K562 (cell line): ENCODE measurements at regions not wholly inside any gene's neighbourhood (a gene's known extent, or its start where the extent isn't known, plus 50 kb on each side); places are given as distances from the start of the nearest gene placed in this dataset.

Experiments used
- ATAC-seq: fragments of 200-7000 bp; cut with Tn5 transposase; 3 replicates; pipeline ENCODE4 v1.9.1; 2020; ENCODE audit warnings: moderate library complexity
- BruUV-seq: library from RNA; stranded (reverse); fragments of 400-500 nt; replicated peaks from 2 replicates; lab custom pipeline; 2021; lab: Mats Ljungman, UMichigan
- CTCF ChIA-PET: fragments of 300-600 bp; formaldehyde crosslinking; extraction: SDS; loops from one replicate; lab custom pipeline; 2021; ENCODE audit warnings: low intra/inter-chr PET ratio; lab: Yijun Ruan, JAX
- POLR2A ChIA-PET: fragments of 300-600, 350-650 bp; sonication (Branson Sonifier 250); formaldehyde crosslinking; extraction: SDS; loops from one replicate; lab custom pipeline; 2021; ENCODE audit warnings: antibody characterized with exemption, inconsistent platforms; lab: Yijun Ruan, JAX
- DNase-seq, 4 experiments: peaks; one replicate each; pipeline versions ENCODE4 v3.0.0 to v3.0.0-alpha.2; 2011 to 2018; ENCODE audit warnings: low spot score in 3 of 4, mixed read lengths in 3 of 4; ENCODE audit errors: extremely low read depth in 1 of 4
- FAIRE-seq: peaks from 2 replicates; lab custom pipeline; 2011; peaks lifted over from hg19 to GRCh38; lab: Jason Lieb, UNC
- H2AFZ ChIP-seq: 2 replicates; pipeline ENCODE4 v1.6.0; 2011; ENCODE audit warnings: low read depth, low read length, control low read depth, inconsistent platforms
- H3K27ac ChIP-seq: fragments of 200-600 bp; 3 replicates; pipeline ENCODE4 v1.8.0; 2011; ENCODE audit warnings: low read depth, mild to moderate bottlenecking, control low read depth, inconsistent platforms, low read length, moderate library complexity, mixed read lengths; ENCODE audit errors: extremely low read depth
- H3K27me3 ChIP-seq, 2 experiments: fragments of 300-600 bp in 1 of 2; 2 replicates in 1 of 2; 3 replicates in 1 of 2; pipeline versions ENCODE4 v1.6.0 to v1.8.0; 2011; ENCODE audit warnings: inconsistent platforms in 2 of 2, low read length in 2 of 2, mild to moderate bottlenecking in 1 of 2, mixed read lengths in 1 of 2, moderate library complexity in 1 of 2; ENCODE audit not compliant: control insufficient read depth in 2 of 2, insufficient read depth in 2 of 2
- H3K36me3 ChIP-seq: fragments of 300-600 bp; 3 replicates; pipeline ENCODE4 v1.8.0; 2011; ENCODE audit warnings: mild to moderate bottlenecking, low read length, inconsistent platforms; ENCODE audit not compliant: control insufficient read depth, insufficient read depth
- H3K4me1 ChIP-seq, 2 experiments: fragments of 200-600 bp in 1 of 2; replicated peaks in 1 of 2; 2 replicates in 1 of 2; 3 replicates in 1 of 2; pipeline versions ENCODE4 v1.5.1 to v1.8.0; 2011; ENCODE audit warnings: inconsistent platforms in 2 of 2, low read length in 2 of 2, mild to moderate bottlenecking in 1 of 2, mixed read lengths in 1 of 2, moderate library complexity in 1 of 2; ENCODE audit not compliant: control insufficient read depth in 2 of 2, insufficient read depth in 2 of 2
- H3K4me2 ChIP-seq: 2 replicates; pipeline ENCODE4 v1.6.1; 2011; ENCODE audit warnings: low read length, control low read depth, inconsistent platforms, mixed read lengths; ENCODE audit not compliant: insufficient read depth
- H3K4me3 ChIP-seq: fragments of 200-600 bp; sonication (generic), shearing (Covaris generic); 2 replicates; pipeline ENCODE4 v1.5.1; 2016; ENCODE audit warnings: control low read depth, inconsistent platforms
- H3K79me2 ChIP-seq: fragments of 200-600 bp; 3 replicates; pipeline ENCODE4 v1.8.0; 2011; ENCODE audit warnings: low read length, inconsistent platforms; ENCODE audit not compliant: control insufficient read depth, insufficient read depth
- H3K9ac ChIP-seq, 2 experiments: 2 replicates each; pipeline versions ENCODE4 v1.6.0 to v1.6.1; 2011; ENCODE audit warnings: low read depth in 2 of 2, low read length in 2 of 2, control low read depth in 1 of 2, inconsistent platforms in 1 of 2, mild to moderate bottlenecking in 1 of 2, mixed read lengths in 1 of 2; ENCODE audit not compliant: insufficient read depth in 1 of 2
- H3K9me1 ChIP-seq: one replicate; pipeline ENCODE4 v1.6.0; 2011; ENCODE audit warnings: inconsistent platforms, mild to moderate bottlenecking, low read length, moderate library complexity; ENCODE audit not compliant: control insufficient read depth, insufficient read depth
- H3K9me3 ChIP-seq: replicated peaks from 2 replicates; pipeline ENCODE4 v1.5.1; 2011; ENCODE audit warnings: low read depth, low read length, inconsistent platforms; ENCODE audit not compliant: control insufficient read depth, insufficient read depth
- H4K20me1 ChIP-seq: replicated peaks from 2 replicates; pipeline ENCODE4 v1.6.1; 2011; ENCODE audit warnings: low read length, inconsistent platforms, mixed read lengths; ENCODE audit not compliant: control insufficient read depth, insufficient read depth
- CUX1 ChIP-seq: fragments of 200-800 bp; sonication (Bioruptor generic); IDR thresholded peaks from 2 replicates; pipeline ENCODE4 v1.6.1; 2016; ENCODE audit warnings: missing genetic modification characterization, missing compliant biosample characterization
- GATA2 ChIP-seq: sonication (generic); formaldehyde crosslinking; IDR thresholded peaks from 2 replicates; pipeline ENCODE4 v1.4.0; 2020; ENCODE audit warnings: mild to moderate bottlenecking, missing genetic modification reagents
- MAFK ChIP-seq: IDR thresholded peaks from 2 replicates; pipeline ENCODE4 v1.6.1; 2011; ENCODE audit warnings: low read length, improper control_type of control experiment
- ZFP1 ChIP-seq: fragments of 450-650 bp; formaldehyde crosslinking; IDR thresholded peaks from 2 replicates; pipeline ENCODE4 v1.4.0; 2020; ENCODE audit warnings: mild to moderate bottlenecking, mixed read lengths
- ZNF644 ChIP-seq: fragments of 200-800 bp; sonication (Bioruptor generic); IDR thresholded peaks from 2 replicates; pipeline ENCODE4 v1.6.1; 2016; ENCODE audit warnings: low read depth, missing genetic modification characterization, missing compliant biosample characterization
- WGBS: fragments of 100-300 bp; shearing (Covaris generic); methylation state at CpG from one replicate; pipeline ENCODE4 v1.1.6; 2016; ENCODE audit warnings: low coverage, mixed read lengths; ENCODE audit not compliant: insufficient coverage; ENCODE audit errors: missing lambda C conversion rate; 5-methylcytosine and 5-hydroxymethylcytosine counted together
- in situ Hi-C: fragments of 300-500 bp; cut with MboI; formaldehyde crosslinking; loops from 4 replicates; pipeline ENCODE4 v1.15.0; 2018; ENCODE audit warnings: inconsistent platforms, mixed read lengths
- intact Hi-C: fragments of 100-400 bp; cut with micrococcal nuclease; formaldehyde crosslinking; loops from 2 replicates; pipeline ENCODE4 v1.14.2; 2022

GRCh38 chr5:103369125-103370120, 110.9 kb downstream of the MACIR start (continued):
- TF ChIP-seq CUX1 (CRISPR knock-in tag): no peak

GRCh38 chr5:103367702-103368101, 109.1 kb downstream of the MACIR start:
- no peaks in the 10 kb centered on the region for H3K27me3 ChIP-seq
- H3K9me3 ChIP-seq: no peaks in the 10 kb centered on the region
- in situ Hi-C loops (no loop called here), intact Hi-C loops (no loop called here)
- H2AFZ ChIP-seq: no peak overlapping the region
- no peaks in the 10 kb centered on the region for H3K79me2 ChIP-seq
- H3K4me2 ChIP-seq: no peak overlapping the region
- ATAC-seq: no peak
- ChIA-PET CTCF (interaction anchor here (0.6 kb wide), 1 partner anchor 953 kb away, joined by 3 read pairs; no protein-coding TSS in a partner anchor), POLR2A (no interaction called here)
- WGBS: 0% methylated on average over 2 of the region's 2 CpGs
- no peak overlapping the region for H3K27ac ChIP-seq
- no peaks in the 10 kb centered on the region for H3K36me3 ChIP-seq
- H3K4me3 ChIP-seq: no peak overlapping the region
- no peak for DNase-seq
- TF ChIP-seq GATA2 (CRISPR knock-in tag) (no peak), ZNF644 (tag) (no peak), ZFP1 (CRISPR knock-in tag) (no peak), MAFK (no peak)
- H3K9ac ChIP-seq: no peak overlapping the region
- no peak for FAIRE-seq
- no peaks in the 10 kb centered on the region for H3K4me1 ChIP-seq
- no TSS peak for BruUV-seq
- H4K20me1 ChIP-seq: no peaks in the 10 kb centered on the region
- no peaks in the 10 kb centered on the region for H3K9me1 ChIP-seq
